LNCaP clone FGC (cell line): ENCODE measurements at regions not wholly inside any gene's neighbourhood (a gene's known extent, or its start where the extent isn't known, plus 50 kb on each side); places are given as distances from the start of the nearest gene placed in this dataset.

Experiments used
- DNase-seq: peaks from one replicate; pipeline ENCODE4 v3.0.0-alpha.2; 2011; ENCODE audit warnings: low read depth
- H3K4me3 ChIP-seq: 2 replicates; pipeline ENCODE4 v1.5.1; 2011; ENCODE audit warnings: mild to moderate bottlenecking, low read depth, low read length, control low read depth
- CTCF ChIP-seq: IDR thresholded peaks from 2 replicates; pipeline ENCODE4 v1.5.1; 2012; ENCODE audit warnings: mild to moderate bottlenecking; ENCODE audit not compliant: control insufficient read depth, insufficient read depth; ENCODE audit errors: extremely low read depth

DNA sequence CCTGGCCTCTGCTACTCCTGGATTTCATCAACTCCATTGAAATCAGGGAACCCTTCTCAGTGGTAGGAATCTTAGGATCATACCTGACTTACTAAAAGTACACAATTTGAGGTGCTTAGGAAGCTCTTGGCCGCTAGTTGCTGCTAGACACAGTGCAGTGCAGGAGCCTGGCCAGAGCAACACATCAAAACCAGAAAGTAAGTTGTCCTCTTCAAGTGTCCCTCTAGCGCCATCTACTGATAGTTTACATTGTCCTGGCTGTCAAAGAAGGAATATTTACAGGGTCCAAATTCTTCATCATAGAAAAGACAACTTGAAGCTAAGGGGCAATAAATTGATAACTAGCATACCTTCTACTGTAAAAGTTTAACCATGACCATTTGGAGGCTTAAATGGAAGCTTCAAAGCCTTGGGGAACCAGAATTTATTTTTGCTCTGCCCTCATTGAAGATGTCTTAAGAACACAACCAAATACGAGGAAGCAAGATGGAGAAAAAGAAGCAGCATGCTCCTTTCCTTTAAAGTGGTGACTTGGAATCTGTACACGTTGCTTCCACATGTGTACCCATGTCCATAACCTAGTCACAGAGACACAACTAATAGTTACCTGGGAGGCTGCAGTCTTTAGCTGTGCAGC is 889.1 kb upstream of the GCFC2 start:
- no peak overlapping the region for H3K4me3 ChIP-seq
- TF ChIP-seq CTCF: peak; percentile 85
- peak; percentile 85 for DNase-seq

GRCh38 chr2:76584474-76584873 is 873.8 kb upstream of the GCFC2 start:
- no peak for DNase-seq
- TF ChIP-seq CTCF: no peak

DNA sequence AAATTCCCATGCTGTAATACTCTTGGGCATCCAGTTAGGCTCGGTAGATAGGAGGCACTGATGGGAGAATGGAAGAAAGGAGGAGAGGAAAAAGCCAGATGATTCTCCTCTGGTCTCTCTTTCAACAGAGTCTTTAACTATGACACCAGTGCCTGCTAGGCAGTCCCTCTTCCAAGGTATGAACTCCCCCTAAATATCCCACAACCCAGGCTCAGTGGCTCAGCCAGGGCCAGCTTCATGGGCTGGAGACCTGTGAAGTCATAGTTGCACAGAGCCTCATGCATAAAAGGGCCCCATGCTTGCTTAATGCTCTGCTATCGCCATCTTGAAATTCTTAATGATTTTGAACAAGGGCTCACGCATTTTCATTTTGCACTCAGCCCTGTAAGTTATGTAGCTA is 869.2 kb upstream of the GCFC2 start:
- TF ChIP-seq CTCF: no peak
- DNase-seq: no peak
- no peak overlapping the region for H3K4me3 ChIP-seq

More at GRCh38 chr2:76584474-76584873, 873.8 kb upstream of the GCFC2 start:
- no peak overlapping the region for H3K4me3 ChIP-seq

DNA sequence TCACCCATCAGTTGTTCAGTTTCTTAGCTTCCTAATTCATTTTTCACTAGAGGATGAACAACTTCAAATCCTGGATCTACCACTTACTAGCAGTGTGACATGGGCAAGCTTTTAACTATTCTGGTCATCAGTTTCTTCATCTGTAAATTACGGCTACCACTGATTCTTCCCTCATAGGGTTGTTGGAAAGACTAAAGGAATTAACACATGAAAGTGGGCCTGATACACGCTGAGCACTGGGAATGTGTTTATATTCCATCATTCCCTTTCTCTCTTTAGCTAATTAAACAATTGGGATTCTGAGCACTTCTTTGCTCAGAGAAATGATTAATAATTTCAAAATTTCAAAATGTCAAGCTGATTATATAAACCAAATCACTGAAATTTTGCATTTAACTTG is 862.3 kb upstream of the GCFC2 start:
- DNase-seq: no peak
- TF ChIP-seq CTCF: no peak

DNA sequence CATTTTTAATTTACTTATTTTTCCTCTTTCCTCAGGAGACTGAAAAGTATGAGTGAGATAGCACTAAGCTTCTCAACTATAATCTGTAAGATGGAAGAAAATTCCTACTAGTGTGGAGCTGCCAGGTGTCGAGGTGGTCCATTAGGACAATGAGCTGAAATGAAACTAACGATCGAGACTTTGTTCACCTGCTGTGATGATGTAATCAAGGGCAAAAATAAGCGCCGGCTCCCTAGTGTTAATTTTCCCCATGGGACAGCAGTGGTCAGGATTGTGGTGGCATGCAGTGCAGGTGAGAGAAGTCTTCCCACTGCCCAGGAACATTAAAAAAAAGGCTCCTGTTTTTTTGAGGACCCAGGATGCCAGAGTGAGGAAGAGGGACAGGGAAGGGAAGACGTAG is 859.1 kb upstream of the GCFC2 start:
- no peak for DNase-seq
- H3K4me3 ChIP-seq: no peak overlapping the region
- TF ChIP-seq CTCF: no peak

More for the DNA sequence above, 862.3 kb upstream of the GCFC2 start:
- H3K4me3 ChIP-seq: no peak overlapping the region

DNA sequence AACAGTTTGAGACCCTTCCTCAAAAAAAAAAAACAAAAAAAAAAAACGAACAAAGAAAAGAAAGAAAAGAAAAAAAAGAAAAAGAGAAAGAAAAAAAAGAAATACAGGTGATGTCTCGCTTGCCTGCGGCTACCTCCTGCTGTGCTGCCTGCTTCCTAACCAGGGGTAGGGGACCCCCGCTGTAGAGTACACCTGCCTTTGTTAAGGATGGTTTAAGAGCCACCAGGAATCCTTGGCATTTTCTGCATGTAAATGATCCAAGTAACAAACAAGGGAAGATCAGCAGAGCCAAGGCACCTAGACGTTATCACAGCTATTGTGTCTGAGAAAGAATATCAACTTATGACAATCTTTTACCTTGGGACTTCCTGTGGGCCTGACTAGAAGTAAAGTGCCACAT is 856.8 kb upstream of the GCFC2 start:
- no peak for TF ChIP-seq CTCF
- DNase-seq: no peak
- H3K4me3 ChIP-seq: no peak overlapping the region

DNA sequence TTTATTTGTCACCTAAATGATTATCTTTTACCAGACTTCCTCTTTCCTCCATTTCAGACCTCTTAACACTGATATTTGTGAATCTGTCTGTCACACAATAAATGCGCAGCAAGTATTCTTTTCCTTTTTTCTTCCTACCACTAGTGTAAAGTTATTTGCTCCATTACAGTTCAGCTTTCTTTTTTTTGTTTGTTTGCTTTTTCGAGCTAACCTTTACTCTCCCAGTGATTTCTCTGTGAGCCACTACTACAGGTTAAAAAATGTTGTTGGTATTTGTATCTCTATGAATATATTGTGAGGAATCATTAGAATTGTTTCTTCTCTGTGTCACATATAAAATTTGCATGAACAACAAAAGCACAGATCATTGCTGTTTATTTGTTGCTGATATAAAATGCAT is 854.0 kb upstream of the GCFC2 start:
- H3K4me3 ChIP-seq: no peak overlapping the region
- no peak for DNase-seq
- no peak for TF ChIP-seq CTCF
